Lower lobe of right lung (tissue), 2 donors: ENCODE measurements at regions not wholly inside any gene's neighbourhood (a gene's known extent, or its start where the extent isn't known, plus 50 kb on each side); places are given as distances from the start of the nearest gene placed in this dataset.

Experiments used
- ATAC-seq, 2 donors: fragments of 200-7000 bp; cut with Tn5 transposase; one replicate each; pipeline ENCODE4 v1.9.1; 2020 to 2022; ENCODE audit warnings: mild to moderate bottlenecking in 2 of 2, moderate library complexity in 2 of 2
- DNase-seq: peaks from one replicate; pipeline ENCODE4 v3.0.0-alpha.2; 2020
- H3K27ac ChIP-seq: fragments of 200-600 bp; one replicate; pipeline ENCODE4 v1.8.0; 2022
- H3K27me3 ChIP-seq: fragments of 200-600 bp; one replicate; pipeline ENCODE4 v1.8.0; 2022; ENCODE audit warnings: low read depth
- H3K36me3 ChIP-seq: fragments of 200-600 bp; one replicate; pipeline ENCODE4 v1.8.0; 2022; ENCODE audit warnings: mild to moderate bottlenecking
- H3K4me1 ChIP-seq: fragments of 200-600 bp; one replicate; pipeline ENCODE4 v1.8.0; 2022
- H3K4me3 ChIP-seq: fragments of 200-600 bp; one replicate; pipeline ENCODE4 v1.8.0; 2022; ENCODE audit warnings: mild to moderate bottlenecking
- H3K9me3 ChIP-seq: fragments of 200-600 bp; one replicate; pipeline ENCODE4 v1.8.0; 2022
- intact Hi-C: fragments of 100-400 bp; cut with DNase I; formaldehyde crosslinking; loops from one replicate; pipeline ENCODE4 v1.11.0; 2022
- TF ChIP-seq, protein P1 (sequence below): fragments of 200-600 bp; IDR thresholded peaks from one replicate; pipeline ENCODE4 v1.8.0; 2022; ENCODE audit warnings: antibody characterized with exemption, mild to moderate bottlenecking
- donor health status: DM: no; HTN: yes; CAD: no; lungs with severe emphysema.

DNA sequence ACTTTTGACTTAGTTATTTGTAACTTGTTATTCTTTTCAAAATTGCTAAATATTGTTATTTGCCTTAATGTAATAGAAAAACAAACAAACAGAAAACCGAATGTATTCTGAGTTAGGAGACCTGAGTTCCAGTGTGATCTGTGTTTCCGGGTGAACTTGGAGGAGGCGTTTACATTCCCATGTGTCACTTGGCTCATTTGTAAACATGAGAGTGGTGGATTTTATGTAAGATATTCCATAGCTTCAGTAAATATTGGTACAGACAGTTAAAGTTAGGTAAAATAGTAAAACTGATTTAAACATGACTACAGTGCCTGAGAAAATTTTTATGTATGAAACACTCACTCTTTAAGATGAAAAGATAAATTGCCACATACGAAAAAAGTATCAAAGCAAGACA is 287.3 kb upstream of the POU1F1 start:
- Histone ChIP-seq H3K4me1 (no peaks in the 10 kb centered on the region), H3K9me3 (no peaks in the 10 kb centered on the region), H3K27me3 (no peaks in the 10 kb centered on the region), H3K27ac (no peak overlapping the region), H3K36me3 (no peaks in the 10 kb centered on the region), H3K4me3 (no peak overlapping the region)
- TF ChIP-seq, protein P1, sequence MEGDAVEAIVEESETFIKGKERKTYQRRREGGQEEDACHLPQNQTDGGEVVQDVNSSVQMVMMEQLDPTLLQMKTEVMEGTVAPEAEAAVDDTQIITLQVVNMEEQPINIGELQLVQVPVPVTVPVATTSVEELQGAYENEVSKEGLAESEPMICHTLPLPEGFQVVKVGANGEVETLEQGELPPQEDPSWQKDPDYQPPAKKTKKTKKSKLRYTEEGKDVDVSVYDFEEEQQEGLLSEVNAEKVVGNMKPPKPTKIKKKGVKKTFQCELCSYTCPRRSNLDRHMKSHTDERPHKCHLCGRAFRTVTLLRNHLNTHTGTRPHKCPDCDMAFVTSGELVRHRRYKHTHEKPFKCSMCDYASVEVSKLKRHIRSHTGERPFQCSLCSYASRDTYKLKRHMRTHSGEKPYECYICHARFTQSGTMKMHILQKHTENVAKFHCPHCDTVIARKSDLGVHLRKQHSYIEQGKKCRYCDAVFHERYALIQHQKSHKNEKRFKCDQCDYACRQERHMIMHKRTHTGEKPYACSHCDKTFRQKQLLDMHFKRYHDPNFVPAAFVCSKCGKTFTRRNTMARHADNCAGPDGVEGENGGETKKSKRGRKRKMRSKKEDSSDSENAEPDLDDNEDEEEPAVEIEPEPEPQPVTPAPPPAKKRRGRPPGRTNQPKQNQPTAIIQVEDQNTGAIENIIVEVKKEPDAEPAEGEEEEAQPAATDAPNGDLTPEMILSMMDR: no peak
- intact Hi-C loops: no loop called here
- ATAC-seq (no peak), DNase-seq (no peak)

DNA sequence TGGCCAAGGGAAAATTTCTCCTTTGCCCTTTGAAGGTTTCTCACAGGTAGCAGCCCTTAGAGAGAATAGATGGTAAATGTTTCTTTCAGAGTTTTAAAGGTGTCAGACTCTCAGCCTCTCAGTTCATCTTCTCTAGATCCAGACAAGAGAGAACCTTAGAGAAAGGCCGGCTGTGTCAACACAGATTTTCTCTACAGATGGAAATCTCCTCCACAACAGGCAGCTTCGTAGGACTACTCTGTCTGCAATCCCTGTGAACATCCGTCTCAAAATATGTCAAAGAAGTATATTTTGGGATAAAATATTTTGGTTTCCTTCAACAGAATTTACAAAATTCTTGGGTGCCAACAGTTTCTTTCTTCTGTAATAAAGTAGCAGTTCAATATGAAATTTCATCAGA is 282.1 kb upstream of the POU1F1 start:
- DNase-seq (no peak), ATAC-seq (no peak)
- Histone ChIP-seq H3K4me1 (no peaks in the 10 kb centered on the region), H3K4me3 (no peak overlapping the region), H3K9me3 (no peaks in the 10 kb centered on the region), H3K27ac (no peak overlapping the region), H3K36me3 (no peaks in the 10 kb centered on the region), H3K27me3 (no peaks in the 10 kb centered on the region)
- intact Hi-C loops: no loop called here
- TF ChIP-seq, protein P1: no peak

DNA sequence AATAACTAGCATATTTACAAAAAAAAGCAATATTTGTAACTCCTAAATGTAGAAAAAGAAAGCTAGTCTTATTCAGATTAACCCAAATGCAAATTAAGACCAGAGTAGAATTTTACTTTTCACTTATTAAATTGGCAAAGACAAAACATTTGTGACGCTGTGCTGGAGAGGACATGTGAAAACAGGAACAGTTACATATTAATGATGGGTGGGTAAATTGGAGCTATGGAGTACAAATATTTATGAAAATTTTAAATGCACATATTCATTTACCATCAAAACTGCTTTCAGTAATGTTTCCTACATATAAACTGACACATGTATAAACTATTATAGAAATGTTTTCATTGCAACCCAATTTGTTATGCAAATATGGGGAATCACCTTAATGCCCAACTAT is 278.9 kb upstream of the POU1F1 start:
- H3K27ac ChIP-seq: no peak overlapping the region
- H3K27me3 ChIP-seq: no peaks in the 10 kb centered on the region
- no peaks in the 10 kb centered on the region for H3K9me3 ChIP-seq
- TF ChIP-seq, protein P1: no peak
- no peaks in the 10 kb centered on the region for H3K4me1 ChIP-seq
- ATAC-seq (no peak), DNase-seq (no peak)
- H3K36me3 ChIP-seq: no peaks in the 10 kb centered on the region
- intact Hi-C loops: no loop called here
- no peak overlapping the region for H3K4me3 ChIP-seq

DNA sequence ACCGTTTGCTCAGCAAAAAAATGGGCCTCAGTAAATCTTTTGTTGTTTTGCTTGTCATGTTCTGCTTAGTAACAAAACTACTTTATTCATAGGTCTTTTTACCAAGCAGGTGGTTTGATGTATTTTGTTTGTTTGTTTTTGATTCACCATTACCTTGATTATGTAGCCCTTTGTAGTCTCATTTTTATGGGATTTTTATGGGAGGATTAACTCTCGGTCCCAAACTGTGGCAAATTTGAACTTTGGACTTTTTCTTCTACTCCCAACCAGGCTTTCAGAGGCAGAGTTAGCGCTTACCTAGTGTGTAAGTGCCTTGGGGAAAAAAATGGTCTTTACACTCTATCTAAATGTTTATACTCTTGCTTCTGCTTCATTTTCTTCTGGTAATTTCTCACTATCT is 276.7 kb upstream of the POU1F1 start:
- DNase-seq (no peak), ATAC-seq (no peak)
- Histone ChIP-seq H3K27me3 (no peaks in the 10 kb centered on the region), H3K4me1 (no peaks in the 10 kb centered on the region), H3K4me3 (no peak overlapping the region), H3K9me3 (no peaks in the 10 kb centered on the region), H3K36me3 (no peaks in the 10 kb centered on the region), H3K27ac (no peak overlapping the region)
- intact Hi-C loops: no loop called here
- TF ChIP-seq, protein P1: no peak

DNA sequence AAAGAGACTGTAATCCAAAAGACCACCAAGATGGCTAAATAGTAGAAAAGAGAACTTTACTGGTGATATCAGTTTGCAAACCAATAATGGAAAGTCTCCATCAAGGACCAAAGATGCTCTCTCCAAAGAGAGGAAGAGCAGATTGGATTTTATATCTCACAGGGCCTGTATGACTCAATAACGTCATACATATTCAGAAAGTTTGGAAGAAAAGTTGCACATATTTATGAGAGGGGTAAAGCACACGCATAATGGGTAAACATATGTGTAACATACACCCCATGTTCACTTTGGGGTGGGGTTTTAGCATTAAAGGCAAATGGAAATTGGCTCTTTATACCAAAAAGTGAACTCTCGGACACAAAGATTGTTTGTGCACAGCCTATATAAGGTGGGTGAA is 274.5 kb upstream of the POU1F1 start:
- intact Hi-C loops: no loop called here
- DNase-seq: no peak
- H3K4me3 ChIP-seq: no peak overlapping the region
- ATAC-seq: no peak
- H3K27me3 ChIP-seq: no peaks in the 10 kb centered on the region
- no peak overlapping the region for H3K27ac ChIP-seq
- TF ChIP-seq, protein P1: no peak
- H3K36me3 ChIP-seq: no peaks in the 10 kb centered on the region
- H3K4me1 ChIP-seq: no peaks in the 10 kb centered on the region
- no peaks in the 10 kb centered on the region for H3K9me3 ChIP-seq

DNA sequence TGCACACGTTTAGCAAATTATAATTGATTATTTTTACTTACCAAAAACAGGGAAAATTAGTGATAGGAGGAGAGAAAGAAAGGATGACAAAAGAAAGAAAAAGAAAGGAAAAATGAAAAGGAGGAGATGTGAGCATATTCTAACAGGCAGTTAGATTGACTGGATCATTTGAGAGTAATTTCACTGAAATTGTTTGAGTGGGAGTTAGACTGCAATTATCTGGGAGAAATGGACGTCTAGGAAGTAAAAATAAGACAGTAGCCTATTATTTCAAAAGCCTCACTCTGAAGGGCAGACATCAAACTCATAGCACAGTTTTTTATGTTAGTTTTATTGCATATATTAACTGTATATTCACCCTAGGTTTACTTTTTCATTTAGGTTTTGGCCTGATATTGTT is 272.8 kb upstream of the POU1F1 start:
- TF ChIP-seq, protein P1: no peak
- intact Hi-C loops: no loop called here
- Histone ChIP-seq H3K27ac (no peak overlapping the region), H3K4me3 (no peak overlapping the region), H3K27me3 (no peaks in the 10 kb centered on the region), H3K4me1 (no peaks in the 10 kb centered on the region), H3K9me3 (no peaks in the 10 kb centered on the region), H3K36me3 (no peaks in the 10 kb centered on the region)
- DNase-seq (no peak), ATAC-seq (no peak)
